M059J (cell line): ENCODE measurements at regions not wholly inside any gene's neighbourhood (a gene's known extent, or its start where the extent isn't known, plus 50 kb on each side); places are given as distances from the start of the nearest gene placed in this dataset.

Experiments
- DNase-seq: peaks from one replicate; pipeline ENCODE4 v3.0.0-alpha.2; 2012; ENCODE audit warnings: low read depth

- no peak for DNase-seq
These were observed 128.7 kb upstream of the ATP6AP2 start for GRCh38 chrX:40452031-40452430.

DNA sequence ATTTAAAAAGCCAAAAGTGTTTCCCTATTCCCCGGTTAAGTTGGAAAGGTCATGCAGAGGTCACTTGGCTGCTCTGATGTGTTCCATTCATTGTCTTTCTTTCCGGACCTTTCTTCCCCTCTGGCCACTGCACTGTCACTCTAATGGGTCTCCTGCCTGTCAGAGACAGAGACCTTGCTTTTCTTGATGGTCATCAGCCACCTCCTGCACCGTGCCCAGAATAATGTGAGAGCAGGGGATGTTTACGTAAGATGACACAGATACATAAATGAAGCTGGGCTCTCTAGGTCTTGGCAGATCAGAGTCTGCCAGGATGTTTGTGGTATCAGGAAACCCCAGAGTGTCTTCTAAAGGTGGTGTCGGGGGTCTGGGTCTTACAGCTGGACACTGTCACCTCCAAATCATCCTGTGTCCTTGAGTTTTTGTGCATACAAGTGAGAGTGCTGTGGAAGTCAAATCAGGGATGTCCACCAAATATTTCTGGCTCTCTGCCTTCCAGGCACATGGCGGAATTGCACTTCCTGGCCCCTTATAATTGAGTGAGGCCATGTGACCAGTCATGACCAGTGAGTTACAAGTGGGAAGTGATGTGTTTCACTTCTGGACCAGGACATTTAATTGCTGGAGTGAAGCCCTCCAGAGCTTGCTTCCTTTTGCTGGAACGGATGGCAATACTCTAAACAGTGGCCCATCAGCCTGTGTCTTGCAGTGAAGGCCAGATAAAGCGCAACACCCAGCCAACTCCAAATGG is 130.6 kb upstream of the ATP6AP2 start:
- DNase-seq: no peak

DNA sequence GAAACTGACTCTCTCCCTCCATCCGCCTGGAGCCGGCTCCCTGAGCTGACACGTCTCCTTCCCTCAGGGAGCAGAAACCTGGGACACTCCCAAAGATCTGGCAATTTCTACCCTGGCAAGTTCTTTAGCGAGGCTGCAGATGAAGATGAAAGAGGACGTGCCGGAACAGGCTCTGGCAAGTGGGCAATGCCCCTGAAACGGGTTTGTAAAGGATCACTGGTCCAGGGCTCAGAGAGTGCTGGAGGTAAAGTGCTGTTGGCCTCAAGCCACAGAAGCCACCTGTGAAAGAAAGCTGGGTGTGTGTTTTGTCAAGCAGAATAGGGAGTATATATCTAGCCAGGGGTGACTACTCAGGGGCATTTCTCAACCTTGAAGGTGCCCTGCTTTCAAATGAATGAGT is 131.4 kb upstream of the ATP6AP2 start:
- DNase-seq: no peak

DNA sequence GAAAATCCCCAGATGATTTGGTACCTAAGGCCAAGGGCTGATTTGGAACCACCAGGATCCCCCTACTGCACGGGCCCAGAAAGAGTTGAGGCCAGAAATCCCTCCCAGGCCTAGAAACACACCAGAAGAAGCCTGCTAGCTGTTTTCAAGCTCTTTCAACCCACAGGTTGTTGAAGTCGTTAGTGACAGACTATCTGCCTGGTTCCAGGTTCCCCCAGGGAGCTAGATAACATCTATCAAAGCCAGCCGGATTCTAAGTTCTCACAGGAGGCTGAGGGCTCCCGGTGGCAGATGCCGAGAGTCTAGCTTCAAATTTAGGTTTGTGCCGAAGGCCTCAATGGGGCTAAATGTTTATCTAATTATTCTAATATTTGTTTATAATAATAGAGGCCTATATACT is 132.0 kb upstream of the ATP6AP2 start:
- DNase-seq: no peak

- no peak for DNase-seq
These were observed 133.8 kb upstream of the ATP6AP2 start for GRCh38 chrX:40446921-40447320.

DNA sequence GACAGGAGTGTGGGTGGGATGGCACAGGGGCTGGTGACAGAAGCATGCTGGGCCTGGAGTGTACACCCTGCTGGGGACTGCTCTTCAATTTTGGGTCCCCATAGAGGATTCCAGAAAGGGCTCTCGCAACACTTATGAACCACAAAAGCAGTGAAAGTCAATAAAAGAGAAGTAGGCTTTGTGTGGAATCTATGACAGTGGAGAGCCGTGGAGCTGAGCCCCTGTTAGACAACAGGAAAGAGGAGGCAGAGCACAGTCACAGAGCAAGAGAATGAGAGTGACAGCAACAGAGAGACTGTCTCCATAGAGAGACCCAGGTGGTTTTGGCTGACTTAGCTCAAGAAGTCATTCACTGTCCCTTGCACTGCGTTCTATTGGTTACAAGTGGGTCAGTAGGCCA is 135.1 kb upstream of the ATP6AP2 start:
- DNase-seq: no peak

GRCh38 chrX:40444798-40445496 is 135.8 kb upstream of the ATP6AP2 start:
- no peak for DNase-seq

DNA sequence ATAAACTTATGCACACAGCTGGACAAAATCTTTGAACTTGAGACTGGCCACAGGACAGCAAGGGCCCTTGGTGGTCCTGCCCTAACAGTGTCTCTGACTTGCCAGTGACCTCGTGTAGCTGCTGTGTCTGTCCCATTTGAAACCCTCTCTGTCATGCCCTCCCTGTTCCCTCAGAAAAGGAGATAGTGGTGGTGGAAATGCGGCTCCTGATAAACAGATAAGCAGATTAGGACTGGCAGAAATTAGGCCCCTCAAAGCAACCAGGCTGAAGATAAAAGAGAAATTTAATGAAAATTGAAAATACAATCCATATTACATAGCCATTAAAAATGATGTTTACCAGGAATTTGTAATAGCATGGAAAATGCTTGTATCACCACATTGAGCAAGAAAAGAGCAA is 136.6 kb upstream of the ATP6AP2 start:
- DNase-seq: no peak

DNA sequence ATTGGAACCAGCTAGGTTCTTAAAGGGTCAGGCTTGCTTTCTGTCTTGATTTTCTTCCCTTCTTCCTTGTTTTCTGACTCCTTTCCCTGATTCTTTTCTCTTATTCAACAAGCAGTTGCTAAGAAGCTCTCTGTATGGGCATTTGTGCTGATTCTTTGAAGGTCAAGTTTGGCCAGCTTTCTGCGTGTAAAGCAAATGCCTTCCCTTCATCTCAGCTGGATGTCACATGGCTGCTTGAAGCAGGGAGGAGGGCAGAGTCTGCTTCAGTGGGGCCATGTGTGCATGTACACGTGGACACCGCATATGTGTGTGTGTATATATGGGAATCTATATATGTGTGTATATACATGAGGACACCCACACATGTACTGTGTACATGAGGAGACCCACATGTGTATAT is 139.9 kb upstream of the ATP6AP2 start:
- no peak for DNase-seq

- peak; percentile 8 for DNase-seq
These were observed 140.9 kb upstream of the ATP6AP2 start for GRCh38 chrX:40439625-40440532.

DNA sequence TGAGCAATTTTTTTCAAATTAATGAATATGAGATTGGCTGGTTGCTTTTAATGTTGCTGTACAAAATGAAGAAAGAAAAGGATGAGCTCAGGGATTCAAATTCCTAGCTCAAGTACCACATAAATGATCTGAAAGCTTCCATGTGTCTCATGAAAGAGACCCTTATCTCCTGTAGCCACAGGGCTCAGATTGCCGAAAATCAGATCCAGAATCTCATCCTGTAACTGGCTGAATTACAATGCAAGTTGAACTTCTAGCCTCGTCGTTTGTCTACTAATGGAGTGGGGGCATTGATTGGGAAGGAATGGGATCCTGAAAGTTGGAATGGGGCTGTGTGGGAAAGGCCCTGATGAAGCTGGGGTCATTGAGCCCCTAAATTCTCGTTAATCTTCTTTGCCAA is 143.4 kb upstream of the ATP6AP2 start:
- no peak for DNase-seq

GRCh38 chrX:40434947-40435346 is 145.8 kb upstream of the ATP6AP2 start:
- peak; percentile 49 for DNase-seq

GRCh38 chrX:40434443-40434842 is 146.3 kb upstream of the ATP6AP2 start:
- no peak for DNase-seq

- DNase-seq: no peak
These were observed 147.6 kb upstream of the ATP6AP2 start for GRCh38 chrX:40433160-40433559.

DNA sequence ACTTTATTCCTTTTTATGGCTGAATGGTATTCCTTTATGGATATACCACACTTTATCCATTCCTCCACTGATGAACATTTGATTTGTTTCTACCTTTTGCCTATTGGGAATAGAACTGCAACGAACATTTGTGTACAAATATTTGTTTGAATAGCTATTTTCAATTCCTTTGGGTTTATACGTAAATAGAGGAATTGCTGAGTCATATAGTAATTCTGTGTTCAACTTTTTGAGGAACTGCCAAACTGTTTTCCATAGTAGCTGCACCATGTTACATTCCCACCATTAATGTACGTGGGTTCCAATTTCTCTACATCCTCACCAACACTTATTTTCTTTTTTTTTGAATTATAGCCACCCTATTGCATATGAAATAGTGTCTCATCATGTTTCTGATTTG is 156.5 kb upstream of the ATP6AP2 start:
- no peak for DNase-seq

DNA sequence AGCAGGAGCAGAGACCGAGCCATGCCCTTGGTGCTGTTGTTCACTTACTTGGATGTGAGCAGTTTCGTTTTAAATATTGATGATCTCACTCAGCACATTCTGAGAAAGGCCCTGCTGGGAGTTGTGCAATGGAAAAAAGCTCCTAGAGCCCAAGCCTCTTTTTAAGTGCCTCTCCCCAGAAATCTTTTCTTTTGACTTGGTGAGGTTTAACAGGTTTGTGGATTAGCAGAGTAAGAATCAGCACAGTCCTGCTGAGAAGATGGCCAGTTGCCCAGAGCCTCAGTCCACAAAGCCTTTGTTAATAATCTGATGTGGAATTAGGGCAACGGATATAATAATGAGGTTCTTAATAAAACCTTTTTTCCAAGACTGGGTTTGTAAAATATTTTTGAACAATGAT is 157.5 kb upstream of the ATP6AP2 start:
- peak; percentile 10 for DNase-seq

- no peak for DNase-seq
These were observed 158.7 kb upstream of the ATP6AP2 start for GRCh38 chrX:40422021-40422420.

GRCh38 chrX:40420899-40421729 is 159.7 kb upstream of the ATP6AP2 start:
- DNase-seq: peak; percentile 57

DNA sequence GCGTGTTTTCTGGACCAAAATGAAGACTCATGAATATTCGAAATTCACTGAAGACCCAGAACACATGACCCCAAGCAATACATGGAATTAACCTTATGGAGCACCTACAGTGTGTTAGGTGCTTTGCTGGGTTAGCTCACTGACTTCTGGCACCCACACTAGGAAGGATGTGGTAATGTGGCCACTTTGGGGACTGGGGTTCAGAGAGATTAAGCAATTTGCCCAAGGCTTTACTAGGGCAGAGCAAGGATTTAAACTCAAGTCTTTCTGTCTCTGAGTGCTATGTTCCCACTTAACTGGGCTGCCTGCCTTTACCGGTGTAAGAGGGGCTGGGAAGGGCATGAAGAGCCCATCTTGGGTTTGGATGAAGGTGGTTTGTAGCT is 162.0 kb upstream of the ATP6AP2 start:
- no peak for DNase-seq

GRCh38 chrX:40418146-40418812 is 162.5 kb upstream of the ATP6AP2 start:
- no peak for DNase-seq

DNA sequence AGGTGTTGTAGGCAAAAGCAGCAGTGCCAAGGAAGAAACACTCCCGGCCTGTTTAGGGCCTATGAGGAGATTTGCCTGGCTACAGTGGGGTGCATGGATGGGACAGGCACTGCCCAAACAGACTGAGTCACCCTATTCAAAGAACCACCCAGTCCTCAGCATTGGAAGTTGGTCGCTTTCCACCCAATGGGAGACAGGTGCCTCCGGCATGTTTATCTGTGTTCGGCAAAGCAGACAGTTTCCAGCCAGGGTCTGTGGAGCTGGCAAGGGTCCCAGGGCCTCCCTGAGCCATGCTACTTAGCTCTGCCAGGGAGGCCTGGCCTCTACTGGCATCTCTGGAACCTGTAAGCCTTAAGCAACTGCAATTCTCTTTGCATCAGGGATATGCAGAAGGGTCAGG is 165.1 kb upstream of the ATP6AP2 start:
- peak; percentile 39 for DNase-seq
